M059J (cell line): ENCODE measurements at regions not wholly inside any gene's neighbourhood (a gene's known extent, or its start where the extent isn't known, plus 50 kb on each side); places are given as distances from the start of the nearest gene placed in this dataset.
A peak's percentile ranks its signal among the peaks of the same experiment; 100 is the strongest.

Experiments used
- DNase-seq: peaks from one replicate; pipeline ENCODE4 v3.0.0-alpha.2; 2012; ENCODE audit warnings: low read depth

DNA sequence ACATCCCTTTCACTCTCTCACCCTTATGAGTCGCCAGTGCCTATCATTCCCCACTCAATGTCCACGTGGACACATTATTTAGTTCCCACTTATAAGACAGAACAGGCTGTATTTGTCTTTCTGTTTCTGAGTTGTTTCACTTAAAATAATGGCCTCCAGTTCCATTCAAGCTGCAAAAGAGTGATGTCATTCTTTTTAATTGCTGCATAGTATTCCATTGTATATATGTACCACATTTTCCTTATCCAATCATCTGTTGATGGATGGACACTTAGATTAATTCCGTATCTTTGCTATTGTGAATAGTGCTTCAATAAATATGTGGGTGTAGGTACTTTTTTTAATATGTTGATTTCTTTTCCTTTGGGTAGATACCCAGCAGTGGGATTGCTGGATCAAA is 79.1 kb downstream of the ZNF365 start:
- DNase-seq, result no peak

DNA sequence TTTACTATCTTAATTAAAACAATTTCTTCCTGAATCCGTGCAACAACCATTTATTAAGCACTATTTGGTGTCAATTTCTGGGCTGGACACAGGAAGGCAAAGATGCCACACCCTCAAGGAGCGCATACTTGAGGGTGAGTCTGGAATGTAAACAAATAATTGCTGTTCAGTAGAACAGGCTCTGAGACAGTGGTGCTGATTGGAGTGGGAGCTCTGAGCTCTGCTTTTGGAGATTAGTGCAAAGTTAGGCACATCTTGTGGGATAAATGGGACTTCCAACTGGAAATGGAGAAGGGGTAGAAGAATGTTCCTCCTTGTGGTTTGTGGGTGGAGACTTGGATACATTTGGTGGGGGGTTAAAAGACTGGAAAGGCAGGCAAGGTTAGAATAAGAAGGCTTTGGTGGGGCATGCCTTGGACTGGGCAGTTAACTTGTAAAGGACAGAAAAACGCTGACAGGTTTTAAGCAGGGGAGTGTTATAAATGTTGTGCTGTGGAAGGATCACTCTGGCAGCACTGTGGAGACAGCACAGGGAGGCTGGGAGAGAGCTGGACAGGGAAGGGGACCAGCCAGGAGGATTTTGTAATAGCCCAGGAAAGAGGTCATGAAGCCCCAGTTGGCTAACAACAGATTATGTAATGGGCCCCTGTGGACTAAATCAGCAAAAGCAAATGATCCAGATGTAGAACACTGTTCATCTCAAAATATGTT is 80.7 kb downstream of the ZNF365 start:
- DNase-seq, result peak; percentile 80

DNA sequence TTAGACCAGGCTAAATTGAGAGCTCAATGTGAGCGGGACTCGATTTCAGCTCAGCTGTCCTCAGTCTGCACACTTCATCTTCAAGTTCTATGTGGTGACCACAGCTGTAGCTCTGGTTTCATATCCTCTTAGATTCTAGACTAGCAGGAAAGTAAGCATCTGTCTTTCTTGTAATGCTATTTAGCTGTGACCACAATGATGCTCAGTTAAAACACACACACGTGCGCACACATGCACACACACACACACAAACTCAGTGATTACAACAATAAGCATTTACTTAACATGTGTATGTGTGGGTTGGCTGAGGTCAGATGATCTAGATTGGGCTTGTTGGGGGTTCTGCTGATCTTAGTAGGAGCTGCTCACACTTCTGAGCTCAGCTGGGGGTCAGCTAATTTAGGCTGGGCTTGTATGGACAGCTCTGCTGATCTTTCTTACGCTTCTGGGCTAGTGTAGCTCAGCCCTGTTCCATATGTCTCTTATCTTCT is 82.5 kb downstream of the ZNF365 start:
- no peak for DNase-seq

DNA sequence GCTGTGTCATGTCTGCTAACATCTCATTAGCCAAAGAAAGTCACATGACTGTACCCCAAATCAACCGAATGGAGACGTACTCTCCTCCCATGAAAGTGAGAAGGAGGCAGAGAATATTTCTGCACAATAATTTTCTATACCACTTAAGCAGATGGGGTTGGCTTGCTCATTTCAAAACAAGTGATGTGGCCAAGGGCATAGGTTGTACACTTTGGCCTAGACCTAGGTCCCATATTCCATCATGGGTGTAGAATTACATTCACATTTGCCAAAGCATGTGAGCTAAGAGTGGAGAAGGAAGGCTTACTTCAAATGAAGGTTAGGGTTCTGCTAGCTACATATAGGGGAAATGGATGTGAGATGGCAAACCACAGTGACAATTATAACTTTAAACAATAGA is 83.0 kb downstream of the ZNF365 start:
- DNase-seq, result no peak

DNA sequence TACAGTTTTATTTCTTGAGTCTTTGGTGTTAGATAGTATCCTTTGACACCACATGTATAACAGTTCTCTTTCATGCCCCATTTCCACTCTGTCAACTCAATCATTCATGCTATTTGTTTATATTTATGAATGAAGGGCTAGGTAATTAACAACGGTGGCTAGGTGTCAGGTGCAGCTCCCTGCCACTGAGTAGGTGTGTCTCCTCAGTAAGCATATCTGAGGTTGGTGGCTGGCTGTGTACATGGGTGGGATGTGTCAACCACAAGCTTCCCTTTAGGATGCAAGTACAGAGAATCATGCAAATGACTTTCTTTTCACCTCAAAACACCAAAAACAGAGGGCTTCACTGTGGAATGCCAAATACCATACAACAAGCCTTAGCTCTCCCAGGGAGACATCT is 83.4 kb downstream of the ZNF365 start:
- DNase-seq, result no peak

DNA sequence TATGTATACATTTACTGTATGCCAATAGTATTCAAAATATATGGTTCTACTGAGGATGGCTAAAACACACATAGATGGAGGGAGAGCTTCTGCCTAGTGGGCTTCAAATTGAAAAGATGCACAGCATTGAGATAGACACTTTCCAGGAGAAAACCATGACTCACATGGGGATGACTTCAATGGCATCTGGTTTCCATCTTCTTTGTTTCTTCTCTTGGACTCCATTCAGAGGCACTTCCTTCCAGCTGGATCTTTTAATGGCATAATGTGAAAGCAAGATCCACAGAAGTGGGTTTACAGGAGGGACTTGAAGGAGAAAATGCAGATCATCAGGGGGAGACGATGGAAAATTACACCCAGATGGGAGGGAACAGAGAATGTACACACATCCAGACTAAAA is 84.9 kb downstream of the ZNF365 start:
- DNase-seq, result peak; percentile 27

DNA sequence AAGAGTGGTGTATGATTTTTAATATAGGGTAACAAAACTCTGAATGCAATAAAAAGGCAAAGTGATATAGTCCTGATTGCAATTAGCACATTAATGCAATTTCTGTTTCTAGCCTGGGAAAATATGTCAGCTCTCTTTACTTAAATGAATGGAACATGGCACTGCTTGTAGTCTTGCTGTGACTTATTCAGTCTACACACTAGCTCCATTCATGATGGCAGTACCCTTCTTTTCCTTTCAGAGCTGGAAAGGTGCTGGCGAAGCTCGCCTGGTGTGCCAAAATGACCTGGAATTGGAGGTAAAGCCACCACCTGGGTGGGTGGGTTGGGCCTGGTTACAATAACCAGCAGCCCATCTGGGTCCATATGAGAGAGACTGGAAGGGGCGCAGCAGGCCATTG is 85.3 kb downstream of the ZNF365 start:
- DNase-seq, result no peak

DNA sequence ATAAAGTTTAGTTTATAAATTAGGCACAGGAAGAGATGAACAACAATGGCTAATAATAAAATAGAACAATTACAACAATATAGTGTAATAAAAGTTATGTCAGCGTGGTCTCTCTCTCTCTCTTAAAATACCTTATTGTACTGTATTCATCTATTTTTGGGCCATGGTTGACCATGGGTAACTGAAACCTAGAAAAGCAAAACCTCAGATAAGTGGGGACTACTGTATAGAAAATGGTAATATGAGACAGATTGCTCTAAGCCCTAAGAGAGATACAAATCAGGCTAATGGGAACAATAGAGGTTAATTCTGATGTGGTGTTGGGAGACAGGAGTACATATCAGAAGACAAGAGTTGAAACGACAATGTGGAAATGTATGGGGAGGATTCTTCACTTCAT is 86.2 kb downstream of the ZNF365 start:
- DNase-seq, result no peak

DNA sequence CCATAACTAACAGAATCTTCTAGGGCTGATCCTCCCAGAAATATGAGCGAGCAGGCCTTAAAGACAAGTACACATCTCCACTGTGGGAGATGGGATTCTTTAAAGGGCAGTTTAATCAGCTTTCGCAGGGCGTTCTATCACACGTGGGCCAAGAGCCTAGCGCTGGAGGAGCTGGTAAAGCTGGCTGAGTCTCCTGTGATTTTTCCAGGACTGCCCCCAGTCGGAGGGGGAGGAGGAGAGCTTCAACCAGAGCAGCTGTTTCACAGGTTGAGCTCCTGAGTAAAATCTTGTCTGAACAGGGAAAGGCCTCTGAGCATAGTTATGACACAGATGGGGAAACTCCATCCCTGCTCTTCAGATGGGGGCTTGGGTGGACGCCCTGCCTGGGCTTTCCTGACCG is 87.0 kb downstream of the ZNF365 start:
- no peak for DNase-seq

DNA sequence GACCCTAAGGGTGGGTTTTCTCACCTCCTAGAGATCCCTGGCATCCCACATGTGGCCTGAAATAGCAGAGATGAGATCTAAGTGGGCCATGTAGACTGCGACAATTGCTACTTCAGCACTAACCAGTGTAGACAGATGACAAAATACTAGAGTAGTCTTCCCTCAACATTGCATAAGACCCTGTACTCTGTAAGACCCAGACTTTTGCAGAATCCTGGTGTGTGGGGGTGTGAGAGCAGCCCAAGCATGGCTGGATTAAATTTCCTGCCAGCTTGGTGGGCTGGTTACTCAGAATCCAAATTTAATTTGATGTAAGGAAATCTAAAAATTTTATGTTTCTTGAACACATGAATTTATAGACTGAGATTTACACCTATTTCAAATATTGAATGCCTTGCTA is 88.3 kb downstream of the ZNF365 start:
- no peak for DNase-seq

DNA sequence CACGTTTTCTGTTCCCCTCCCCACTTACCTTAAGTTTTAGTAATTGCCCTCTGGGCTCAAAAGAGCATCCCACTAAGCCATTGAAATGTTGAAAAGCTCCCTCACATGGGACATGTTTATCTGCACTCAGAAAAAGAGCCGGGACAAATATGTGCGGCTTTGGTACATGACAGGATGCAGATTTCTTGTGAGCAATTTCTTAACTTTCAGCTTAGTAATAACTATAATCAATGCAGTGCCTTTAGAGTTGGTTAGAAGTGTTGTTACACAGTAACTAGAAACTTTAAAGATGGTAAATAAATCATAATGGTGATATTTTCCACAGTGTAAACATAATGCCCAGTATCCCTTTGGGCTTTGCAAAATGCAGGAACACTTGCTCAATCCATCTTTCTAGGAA is 89.2 kb downstream of the ZNF365 start:
- DNase-seq, result no peak

DNA sequence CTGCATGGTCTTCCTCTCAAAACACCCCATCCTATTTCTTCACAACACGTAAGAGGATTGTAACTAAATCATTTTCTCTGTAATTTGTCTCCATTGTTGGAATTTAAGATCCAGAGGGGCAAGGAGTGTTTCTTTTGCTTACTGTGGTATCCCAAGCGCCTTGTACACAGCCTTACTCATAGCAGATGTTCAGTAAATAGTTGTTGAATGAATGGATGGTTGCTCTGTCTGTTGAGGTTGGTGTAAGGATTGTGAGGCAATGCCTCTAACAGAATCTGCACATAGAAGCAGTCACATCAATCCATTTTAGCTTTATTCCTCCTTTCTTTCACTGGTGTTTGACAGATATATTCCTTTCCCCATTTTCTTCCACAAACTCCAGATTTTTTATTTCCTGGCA is 90.1 kb downstream of the ZNF365 start:
- DNase-seq, result no peak

DNA sequence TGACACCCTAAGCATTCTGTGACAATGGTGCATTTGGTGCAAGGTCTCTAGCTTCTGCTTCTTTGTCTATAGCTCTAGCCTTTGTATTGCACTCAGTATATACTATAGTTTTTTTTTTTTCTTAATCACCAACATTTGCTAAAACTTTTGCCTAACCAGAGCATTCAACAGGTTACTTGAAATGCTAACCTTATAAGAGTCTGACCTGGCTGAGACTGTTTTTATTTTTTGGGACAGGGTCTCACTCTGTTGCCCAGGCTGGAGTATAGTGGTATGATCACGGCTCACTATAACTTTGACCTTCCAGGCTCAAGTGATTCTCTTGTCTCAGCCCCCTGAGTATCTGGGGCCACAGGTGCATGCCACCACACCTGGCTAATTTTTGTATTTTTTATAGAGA is 92.4 kb downstream of the ZNF365 start:
- no peak for DNase-seq

DNA sequence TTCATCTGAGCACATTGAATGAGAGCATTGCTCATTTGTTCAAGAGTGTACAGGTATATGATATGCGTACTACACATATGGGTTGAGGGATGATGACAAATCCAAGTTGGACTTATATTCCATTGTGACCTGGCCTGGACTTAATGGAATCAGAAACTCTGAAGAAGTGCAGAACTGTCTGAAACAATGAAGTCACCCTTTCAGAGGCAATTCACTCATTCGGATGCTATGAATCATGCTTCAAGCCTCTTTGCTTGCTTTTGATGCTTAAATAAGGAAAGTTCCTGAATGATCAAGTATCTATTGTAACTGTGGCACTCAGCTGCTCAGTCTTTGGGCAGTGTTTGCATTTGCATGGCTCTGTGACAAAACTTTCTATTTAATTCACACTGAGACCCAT is 93.4 kb downstream of the ZNF365 start:
- DNase-seq, result peak; percentile 12

DNA sequence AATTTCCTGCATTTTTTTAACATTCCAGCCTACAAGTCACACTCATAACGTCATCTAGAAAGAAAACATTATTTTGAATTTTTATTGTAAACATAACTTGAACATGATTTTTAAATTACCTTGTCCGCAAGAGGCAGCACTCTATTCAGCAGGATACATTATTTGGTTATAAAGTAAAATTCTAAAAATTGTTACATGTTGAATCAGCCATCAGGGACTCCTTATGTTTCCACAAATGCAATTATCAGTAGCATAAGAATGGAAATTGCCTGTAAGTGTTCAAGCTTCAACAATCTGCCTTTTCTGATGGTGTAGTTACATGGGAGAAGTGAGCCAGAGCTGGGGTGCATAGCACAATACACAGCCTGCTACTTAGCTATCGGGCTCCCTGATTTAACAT is 97.5 kb downstream of the ZNF365 start:
- DNase-seq, result no peak

DNA sequence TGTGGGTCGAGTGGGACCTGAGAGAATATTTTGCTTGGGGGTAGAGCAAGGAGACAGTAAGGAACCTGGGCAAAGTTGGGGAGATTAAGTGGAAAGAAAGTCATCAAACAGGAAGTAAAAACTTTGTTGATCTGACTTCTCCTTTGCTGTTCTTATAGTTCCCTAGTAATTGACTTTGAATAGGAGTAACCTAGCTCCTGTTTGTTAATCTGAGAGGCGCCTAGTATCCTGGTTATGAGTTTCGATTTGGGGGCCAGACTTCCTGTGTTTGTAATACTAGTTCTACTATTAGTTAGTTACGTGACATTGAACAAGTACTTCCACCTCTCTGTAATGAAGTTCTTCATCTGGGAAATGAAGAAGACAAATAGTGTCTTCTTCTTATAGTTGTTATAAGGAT is 99.1 kb downstream of the ZNF365 start:
- DNase-seq, result no peak

DNA sequence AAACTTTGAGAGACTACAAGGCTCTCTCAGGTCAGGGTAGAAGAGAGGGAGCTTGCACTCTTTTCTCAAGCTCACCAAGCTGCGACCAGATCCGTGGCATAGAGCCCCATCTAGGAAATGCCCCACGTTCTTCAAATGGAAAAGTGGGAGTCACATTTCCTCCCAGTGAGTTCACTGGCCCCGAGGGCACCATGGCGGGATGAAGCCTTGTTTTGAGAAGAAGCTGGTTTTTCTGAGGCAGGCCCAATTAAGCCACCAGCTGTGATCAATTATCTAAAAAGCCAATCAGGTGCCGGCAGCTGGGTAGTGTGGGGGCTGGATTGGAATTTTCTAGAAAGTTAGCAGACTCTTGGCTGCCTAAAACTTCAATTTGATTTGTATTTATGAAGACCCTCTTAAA is 101.4 kb downstream of the ZNF365 start:
- peak; percentile 47 for DNase-seq

DNA sequence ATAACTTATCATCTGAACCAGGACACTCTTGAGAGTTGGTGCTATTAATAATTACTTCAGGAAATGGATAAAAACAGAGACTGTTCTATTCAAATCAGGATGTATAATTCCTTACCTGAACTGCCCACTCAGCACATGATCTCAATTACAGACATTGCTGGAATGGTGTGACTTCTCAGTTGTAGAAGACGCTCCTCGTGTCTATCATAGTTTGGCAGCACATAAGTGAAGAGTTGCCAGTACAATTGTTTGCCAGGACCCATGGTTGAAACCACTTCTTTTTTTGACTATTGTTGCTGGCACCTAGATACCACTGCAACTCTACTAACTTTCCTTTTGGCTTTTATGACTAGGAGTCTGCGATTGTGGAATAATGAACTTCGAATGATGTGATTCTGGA is 105.4 kb downstream of the ZNF365 start:
- DNase-seq, result no peak

DNA sequence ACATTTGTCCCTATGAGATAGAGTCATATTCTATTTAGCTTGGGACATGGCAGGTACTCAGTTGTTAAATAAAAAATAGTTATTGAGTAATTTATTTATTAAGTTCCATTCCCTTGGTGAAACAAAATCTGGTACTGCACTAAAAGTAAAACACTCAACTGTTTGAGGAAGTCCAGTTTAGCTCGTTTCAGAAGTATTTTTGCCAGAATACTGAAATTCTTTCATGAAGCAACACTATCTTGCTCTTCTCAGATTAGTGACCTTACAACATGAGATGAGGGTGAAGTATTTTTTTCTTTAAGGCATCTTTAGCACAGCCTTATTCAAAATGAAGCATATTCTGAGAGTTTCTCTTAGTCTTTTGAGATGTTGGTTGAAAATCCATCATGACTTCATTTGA is 106.0 kb downstream of the ZNF365 start:
- DNase-seq, result no peak

DNA sequence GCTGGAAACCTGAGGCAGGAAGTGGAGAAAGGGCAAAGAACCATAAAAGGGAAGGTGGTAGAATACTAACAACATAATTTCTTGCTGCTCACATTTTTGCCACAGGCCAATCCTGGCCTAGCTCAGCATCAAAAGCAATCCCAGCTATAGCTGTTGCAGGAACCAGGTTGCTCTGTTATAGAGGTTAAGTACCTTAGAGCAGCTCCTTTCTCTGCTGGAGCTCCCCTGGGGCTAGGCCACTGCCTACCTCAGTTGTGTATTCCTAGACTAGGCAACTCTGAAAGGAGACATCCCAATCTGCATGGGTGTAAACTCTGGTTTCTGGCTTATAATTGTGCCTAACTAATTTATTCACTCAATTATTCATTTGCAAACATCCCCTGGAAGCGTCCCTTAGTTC is 108.4 kb downstream of the ZNF365 start:
- no peak for DNase-seq

DNA sequence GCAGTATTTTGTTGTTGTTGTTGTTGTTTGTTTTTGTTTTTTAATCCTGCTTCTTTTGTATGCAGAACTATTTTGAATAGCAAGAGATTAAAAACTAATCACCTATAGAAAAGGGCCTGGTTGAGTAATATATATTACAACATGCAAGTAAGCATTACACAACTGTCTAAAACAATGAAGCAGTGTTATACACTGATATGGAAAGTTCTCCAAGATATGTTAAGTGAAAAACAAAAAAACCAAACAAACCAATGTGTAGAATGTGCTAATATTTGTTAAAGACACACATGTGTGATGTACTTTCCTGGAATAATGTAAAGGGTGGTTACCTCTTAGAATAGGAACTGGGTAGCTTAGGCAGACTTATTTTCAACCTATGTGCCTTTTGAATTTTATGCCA is 117.4 kb downstream of the ZNF365 start:
- DNase-seq, result no peak

DNA sequence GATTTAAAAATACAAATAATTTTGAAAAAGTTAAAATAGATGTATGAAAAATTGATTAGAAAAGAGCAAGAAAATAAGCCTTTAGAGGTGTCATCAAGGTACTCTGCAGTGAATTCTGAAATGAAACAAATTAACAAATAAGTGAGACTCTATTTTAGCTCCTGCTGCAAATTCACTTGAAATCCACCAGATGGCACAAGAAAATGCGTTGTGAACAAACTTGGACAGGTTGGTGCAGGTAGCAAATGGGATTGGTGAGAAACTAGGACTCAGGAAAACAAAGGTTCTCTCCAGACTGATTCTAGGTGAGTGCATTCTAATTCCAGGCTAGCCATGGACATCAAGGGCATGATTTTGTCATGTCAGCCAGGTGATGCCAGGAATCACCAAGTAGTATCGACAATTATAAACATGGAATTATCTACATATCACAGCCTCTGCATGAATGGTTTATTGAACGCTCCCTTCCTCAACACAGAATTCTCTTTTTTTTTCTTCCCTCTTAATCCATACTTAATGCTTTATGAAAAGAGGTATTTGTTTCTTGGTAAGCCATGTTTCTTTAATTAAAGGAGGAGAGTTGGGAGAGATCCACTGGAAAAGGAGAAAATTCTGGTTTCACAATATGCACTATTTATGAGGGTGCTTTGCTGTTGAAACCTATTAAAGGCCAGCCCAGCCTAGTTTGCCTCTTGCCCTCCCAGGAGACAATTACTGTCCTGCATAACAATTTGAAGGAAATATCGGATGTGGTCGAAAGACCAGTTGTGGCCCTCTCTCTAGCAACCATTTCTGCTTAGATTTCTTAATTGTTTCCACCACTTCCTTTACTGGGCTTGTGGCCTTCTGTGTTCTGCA is 118.1 kb downstream of the ZNF365 start:
- peak; percentile 40 for DNase-seq

DNA sequence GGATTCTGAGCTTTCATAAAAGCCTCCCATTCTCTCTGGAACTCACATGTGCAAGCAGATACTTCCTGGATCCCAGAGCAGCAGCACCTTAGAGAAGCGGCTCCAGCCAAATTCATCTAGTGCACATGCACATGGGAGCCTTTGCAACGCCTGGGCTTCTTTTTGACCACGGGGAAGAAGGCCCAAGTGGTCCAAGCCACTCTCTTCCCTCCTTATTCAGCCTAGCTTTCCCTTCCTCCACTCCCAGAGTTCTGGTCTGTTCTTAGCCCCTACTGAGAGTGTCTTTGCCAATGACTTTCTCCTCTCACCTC is 118.7 kb downstream of the ZNF365 start:
- DNase-seq, result no peak

DNA sequence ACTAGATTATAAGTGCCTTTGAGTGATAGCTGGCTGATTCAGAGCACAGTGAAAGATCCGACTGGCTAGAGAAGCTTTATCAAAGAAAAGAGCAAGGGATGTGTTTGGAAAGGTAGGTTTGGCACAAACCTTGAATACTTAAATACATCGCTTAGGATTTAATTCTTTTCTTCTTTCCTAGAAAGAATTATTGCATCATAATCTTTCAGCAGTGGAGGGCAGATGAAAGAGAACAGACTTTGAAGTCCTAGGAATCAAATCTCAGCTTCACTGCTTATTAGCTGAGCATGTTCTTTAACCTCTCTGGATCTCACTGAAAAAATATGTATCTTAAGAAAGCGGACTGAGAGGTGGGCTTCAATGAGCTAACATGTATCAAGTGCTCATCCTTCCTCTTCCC is 122.8 kb downstream of the ZNF365 start:
- DNase-seq, result no peak
